DND-41 (cell line): ENCODE measurements at regions not wholly inside any gene's neighbourhood (a gene's known extent, or its start where the extent isn't known, plus 50 kb on each side); places are given as distances from the start of the nearest gene placed in this dataset.

Source experiments
- ATAC-seq: fragments of 200-7000 bp; cut with Tn5 transposase; 3 replicates; pipeline ENCODE4 v1.9.1; 2021; ENCODE audit warnings: low read depth; ENCODE audit not compliant: insufficient read depth
- DNase-seq: peaks from one replicate; pipeline ENCODE4 v3.0.0-alpha.2; 2020
- H2AFZ ChIP-seq: 2 replicates; pipeline ENCODE4 v1.6.0; 2012; ENCODE audit warnings: low read depth, low read length
- H3K27ac ChIP-seq: 2 replicates; pipeline ENCODE4 v1.5.1; 2012; ENCODE audit warnings: low read length, inconsistent platforms
- H3K27me3 ChIP-seq: fragments of 200-600 bp; sonication (generic); 2 replicates; pipeline ENCODE4 v1.6.0; 2012; ENCODE audit warnings: low read length, mild to moderate bottlenecking, inconsistent platforms; ENCODE audit not compliant: insufficient read depth, poor library complexity
- H3K36me3 ChIP-seq: 2 replicates; pipeline ENCODE4 v1.5.1; 2012; ENCODE audit warnings: low read length, inconsistent platforms; ENCODE audit not compliant: insufficient read depth
- H3K4me1 ChIP-seq: 2 replicates; pipeline ENCODE4 v1.5.1; 2012; ENCODE audit warnings: mild to moderate bottlenecking, low read length; ENCODE audit not compliant: insufficient read depth
- H3K4me2 ChIP-seq: 2 replicates; pipeline ENCODE4 v1.6.0; 2012; ENCODE audit warnings: mild to moderate bottlenecking, moderate library complexity, low read length, inconsistent platforms; ENCODE audit not compliant: insufficient read depth
- H3K4me3 ChIP-seq, 2 experiments: fragments of 200-600 bp in 1 of 2; shearing (Covaris generic) in 1 of 2; 2 replicates each; pipeline ENCODE4 v1.5.1; 2012 to 2016; ENCODE audit warnings: inconsistent platforms in 2 of 2, low read length in 2 of 2, mild to moderate bottlenecking in 2 of 2, low read depth in 1 of 2, moderate library complexity in 1 of 2
- H3K79me2 ChIP-seq: 2 replicates; pipeline ENCODE4 v1.6.0; 2012; ENCODE audit warnings: low read length, inconsistent platforms; ENCODE audit not compliant: insufficient read depth
- H3K9ac ChIP-seq: 2 replicates; pipeline ENCODE4 v1.6.0; 2012; ENCODE audit warnings: low read depth, mild to moderate bottlenecking, inconsistent platforms, low read length, moderate library complexity
- H3K9me3 ChIP-seq: 2 replicates; pipeline ENCODE4 v1.5.1; 2012; ENCODE audit warnings: low read length, moderate library complexity, mild to moderate bottlenecking, inconsistent platforms; ENCODE audit not compliant: insufficient read depth, severe bottlenecking
- H4K20me1 ChIP-seq: 2 replicates; pipeline ENCODE4 v1.6.0; 2012; ENCODE audit warnings: low read length; ENCODE audit not compliant: insufficient read depth
- CTCF ChIP-seq: IDR thresholded peaks from 2 replicates; pipeline ENCODE4 v1.5.1; 2012; ENCODE audit warnings: borderline replicate concordance, low read length, moderate library complexity, mild to moderate bottlenecking; ENCODE audit not compliant: poor library complexity, severe bottlenecking; ENCODE audit errors: extremely low read depth
- EZH2 ChIP-seq: IDR thresholded peaks from 3 replicates; pipeline ENCODE4 v1.6.1; 2012; ENCODE audit warnings: borderline replicate concordance, low read depth, mild to moderate bottlenecking, moderate library complexity, low read length, inconsistent platforms; ENCODE audit not compliant: severe bottlenecking

GRCh38 chr15:98196371-98196770 is 235.9 kb downstream of the ARRDC4 start:
- Histone ChIP-seq H3K79me2 (no peaks in the 10 kb centered on the region), H3K9me3 (no peaks in the 10 kb centered on the region), H3K9ac (no peak overlapping the region), H3K4me2 (no peak overlapping the region), H4K20me1 (no peaks in the 10 kb centered on the region), H3K27ac (no peak overlapping the region), H3K36me3 (no peaks in the 10 kb centered on the region), H3K27me3 (peaks cover 37% of the 10 kb centered on the region), H3K4me3 (no peak overlapping the region), H2AFZ (no peak overlapping the region), H3K4me1 (no peaks in the 10 kb centered on the region)
- TF ChIP-seq EZH2 (no peak), CTCF (no peak)
- ATAC-seq (no peak), DNase-seq (no peak)

GRCh38 chr15:98202256-98202655 is 241.8 kb downstream of the ARRDC4 start:
- no peaks in the 10 kb centered on the region for H3K36me3 ChIP-seq
- no peak overlapping the region for H3K9ac ChIP-seq
- DNase-seq (no peak), ATAC-seq (no peak)
- H3K9me3 ChIP-seq: no peaks in the 10 kb centered on the region
- H4K20me1 ChIP-seq: no peaks in the 10 kb centered on the region
- no peak overlapping the region for H3K27ac ChIP-seq
- no peak overlapping the region for H3K4me3 ChIP-seq
- no peaks in the 10 kb centered on the region for H3K79me2 ChIP-seq
- H3K4me2 ChIP-seq: no peak overlapping the region
- H3K27me3 ChIP-seq: peaks cover 16% of the 10 kb centered on the region
- TF ChIP-seq EZH2: no peak
- H3K4me1 ChIP-seq: no peaks in the 10 kb centered on the region
- H2AFZ ChIP-seq: no peak overlapping the region

DNA sequence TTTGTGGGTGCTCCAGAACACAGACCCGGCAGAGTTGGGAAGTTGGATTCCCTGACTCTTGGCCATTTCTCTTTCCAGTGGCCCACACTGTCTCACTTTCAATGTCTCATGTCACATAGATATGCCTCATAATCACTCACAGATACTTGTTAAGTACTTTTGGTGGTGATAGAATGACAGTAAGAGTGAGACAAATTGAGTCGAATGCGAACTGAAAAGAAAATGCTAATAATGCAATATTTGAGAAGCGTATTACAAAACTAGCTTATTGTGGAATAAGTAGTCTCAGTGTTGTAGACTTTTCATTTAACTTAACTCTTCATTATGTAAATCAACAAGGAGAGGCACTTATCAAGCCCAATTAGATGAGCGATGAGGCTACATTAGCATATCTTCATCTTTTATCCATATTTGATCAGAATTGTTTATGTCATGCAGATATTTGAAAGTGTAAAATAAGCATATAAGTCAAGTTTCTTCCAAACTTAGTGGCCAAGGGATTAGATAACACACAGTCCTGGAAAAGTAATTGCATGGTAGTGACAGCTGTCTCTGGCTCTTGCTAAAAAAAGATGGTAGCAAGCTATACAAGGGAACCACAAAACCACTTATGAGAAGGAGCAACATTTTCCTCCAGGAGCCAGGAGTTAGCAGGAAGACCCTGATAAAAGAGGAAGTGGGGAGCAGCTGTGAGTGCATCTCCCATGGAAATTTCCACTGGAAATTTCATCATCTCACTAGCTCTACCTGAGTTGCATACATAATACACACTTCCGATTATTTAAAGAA is 243.6 kb downstream of the ARRDC4 start:
- ATAC-seq: no peak
- H3K4me3 ChIP-seq: no peak overlapping the region

More for the DNA sequence above, 243.6 kb downstream of the ARRDC4 start:
- Histone ChIP-seq H3K4me1 (no peaks in the 10 kb centered on the region), H3K36me3 (no peaks in the 10 kb centered on the region), H3K9me3 (no peaks in the 10 kb centered on the region), H4K20me1 (no peaks in the 10 kb centered on the region), H3K79me2 (no peaks in the 10 kb centered on the region), H3K27ac (no peak overlapping the region), H3K4me2 (no peak overlapping the region), H3K27me3 (peaks cover 6% of the 10 kb centered on the region), H2AFZ (no peak overlapping the region), H3K9ac (no peak overlapping the region)
- no peak for DNase-seq
- TF ChIP-seq EZH2: no peak
- TF ChIP-seq CTCF: no peak
